ENCODE measurements at regions not wholly inside any gene's neighbourhood (a gene's known extent, or its start where the extent isn't known, plus 50 kb on each side); places are given as distances from the start of the nearest gene placed in this dataset.

- peaks cover 2% of the 10 kb centered on the region; the same call in 1 of the 2 replicates for H3K4me1 ChIP-seq (ENCODE audit: control insufficient read depth, insufficient read depth, low read length)
- no peak overlapping the region for H3K27ac ChIP-seq (ENCODE audit: extremely low read depth, low read depth, low read length)
- POLR2A ChIA-PET: no interaction called here
- H3K4me3 ChIP-seq (ENCODE audit: low read depth, low read length): no peak overlapping the region
- no peaks in the 10 kb centered on the region for H3K36me3 ChIP-seq (ENCODE audit: control insufficient read depth in 2 of 2, insufficient read depth in 1 of 2, low read length in 2 of 2)
- CTCF ChIA-PET: interaction anchor here (0.7 to 1.1 kb wide), 2 partner anchors 9 to 13 kb away, joined by 3 to 4 read pairs; no protein-coding TSS in a partner anchor
- no peaks in the 10 kb centered on the region for H3K9me3 ChIP-seq (ENCODE audit: control insufficient read depth, insufficient read depth, low read depth, low read length)
- TF ChIP-seq ZSCAN16 (tag by site-specific recombination; IDR thresholded peaks at IDR 0.05): no peak
- no peak for TF ChIP-seq ZNF544 (tag by site-specific recombination; IDR thresholded peaks at IDR 0.05)
- no peak for TF ChIP-seq ZNF449 (tag by site-specific recombination; IDR thresholded peaks at IDR 0.05)
- no peak for TF ChIP-seq GLI4 (tag by site-specific recombination; IDR thresholded peaks at IDR 0.05)
- no peak for TF ChIP-seq HOXA7 (CRISPR knock-in tag; IDR thresholded peaks at IDR 0.05; ENCODE audit: borderline replicate concordance)
- no peak for TF ChIP-seq ZNF112 (tag by site-specific recombination; IDR thresholded peaks at IDR 0.05)
- no peak for TF ChIP-seq ZNF433 (tag by site-specific recombination; IDR thresholded peaks at IDR 0.05; ENCODE audit: low read depth)
- no peak for TF ChIP-seq ZNF155 (tag by site-specific recombination; IDR thresholded peaks at IDR 0.05)
- TF ChIP-seq ZNF394 (tag by site-specific recombination; IDR thresholded peaks at IDR 0.05; ENCODE audit: borderline replicate concordance): no peak
- TF ChIP-seq ZNF530 (tag by site-specific recombination; IDR thresholded peaks at IDR 0.05; ENCODE audit: low read depth): no peak
- no peak for TF ChIP-seq ZNF274 (IDR thresholded peaks at IDR 0.05; ENCODE audit: low read length)
- no peak for TF ChIP-seq ZNF274 (tag by site-specific recombination; IDR thresholded peaks at IDR 0.05; ENCODE audit: borderline replicate concordance)
- TF ChIP-seq KLF16 (tag by site-specific recombination; IDR thresholded peaks at IDR 0.05): no peak
These were observed 677.7 kb upstream of the NRSN1 start for GRCh38 chr6:23448281-23448680.

GRCh38 chr6:23454080-23454976, 671.7 kb upstream of the NRSN1 start:
- CTCF ChIA-PET: interaction anchor here (0.7 kb wide), 1 partner anchor 27 kb away, joined by 3 read pairs; no protein-coding TSS in a partner anchor
- TF ChIP-seq ZBTB48 (tag by site-specific recombination; IDR thresholded peaks at IDR 0.05) (no peak), ZNF280D (tag by site-specific recombination; IDR thresholded peaks at IDR 0.05) (no peak), ZXDB (tag by site-specific recombination; IDR thresholded peaks at IDR 0.05) (no peak), ZBTB10 (tag by site-specific recombination; IDR thresholded peaks at IDR 0.05) (no peak), KLF16 (tag by site-specific recombination; IDR thresholded peaks at IDR 0.05) (no peak), ZNF24 (tag by site-specific recombination; IDR thresholded peaks at IDR 0.05) (no peak), ZNF366 (tag by site-specific recombination; conservative IDR thresholded peaks at IDR 0.05) (no peak), ZSCAN30 (tag by site-specific recombination; IDR thresholded peaks at IDR 0.05) (no peak), TRIM28 (IDR thresholded peaks at IDR 0.05; ENCODE audit: borderline replicate concordance, low read length) (no peak), ZSCAN23 (tag by site-specific recombination; IDR thresholded peaks at IDR 0.05) (no peak), KLF9 (tag by site-specific recombination; IDR thresholded peaks at IDR 0.05; ENCODE audit: low read depth) (no peak), ZIC2 (tag by site-specific recombination; IDR thresholded peaks at IDR 0.05) (no peak), GLIS2 (tag by site-specific recombination; IDR thresholded peaks at IDR 0.05) (no peak), ZNF174 (tag by site-specific recombination; IDR thresholded peaks at IDR 0.05) (no peak)

More at GRCh38 chr6:23454080-23454976, 671.7 kb upstream of the NRSN1 start:
- no peak overlapping the region for H3K27ac ChIP-seq (ENCODE audit: extremely low read depth, low read depth, low read length)
- H3K4me1 ChIP-seq (ENCODE audit: control insufficient read depth, insufficient read depth, low read length): no peaks in the 10 kb centered on the region
- no peaks in the 10 kb centered on the region for H3K36me3 ChIP-seq (ENCODE audit: control insufficient read depth in 2 of 2, insufficient read depth in 1 of 2, low read length in 2 of 2)
- no peaks in the 10 kb centered on the region for H3K9me3 ChIP-seq (ENCODE audit: control insufficient read depth, insufficient read depth, low read depth, low read length)
- POLR2A ChIA-PET: no interaction called here
- no peak overlapping the region for H3K4me3 ChIP-seq (ENCODE audit: low read depth, low read length)
